ENCODE measurements at regions not wholly inside any gene's neighbourhood (a gene's known extent, or its start where the extent isn't known, plus 50 kb on each side); places are given as distances from the start of the nearest gene placed in this dataset.
A peak's percentile ranks its signal among the peaks of the same experiment; 100 is the strongest.

DNA sequence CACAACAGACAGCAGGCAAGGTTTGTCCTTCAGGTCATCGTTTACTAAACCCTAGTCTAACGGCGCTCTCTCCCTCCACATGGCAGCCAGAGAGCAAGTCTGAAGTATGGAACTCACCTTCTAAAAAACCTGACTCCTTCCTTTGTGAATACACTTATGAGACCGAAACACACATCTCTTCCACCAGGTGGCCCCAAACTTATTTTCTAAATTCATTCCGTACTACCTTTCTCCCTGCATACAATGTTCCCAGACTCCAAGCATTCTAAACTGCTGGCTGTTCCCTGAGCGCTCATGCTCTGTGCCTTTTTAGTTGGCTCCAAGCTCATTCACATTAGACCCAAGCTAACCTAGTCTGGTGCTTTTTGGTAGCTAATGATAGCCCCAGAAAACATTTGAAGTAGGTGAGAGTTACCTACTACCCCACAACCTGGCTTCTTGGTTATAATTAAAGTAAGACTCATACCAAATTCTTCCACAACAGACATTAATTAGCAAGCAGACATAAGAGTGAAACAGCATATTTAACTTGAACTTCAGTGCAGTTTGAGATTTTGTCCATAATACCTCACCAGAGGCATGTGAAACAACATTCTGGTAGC, 67.6 kb upstream of the DCLK2 start:
- BruUV-seq (replicated peaks) = no TSS peak
- intact Hi-C loops (cut with micrococcal nuclease; ENCODE audit: unreplicated experiment) (loop anchor here (1.0 kb wide), 1 partner anchor 199 kb away; no protein-coding TSS in a partner anchor), in situ Hi-C loops (cut with HindIII; ENCODE audit: extremely low pct_ligation_motif_present, low pct_unique_long_range_greater_than_20kb) (no loop called here)
- DNase-seq (ENCODE audit: low spot score) (peak; percentile 41), FAIRE-seq (peak; percentile 66), ATAC-seq (peak; percentile 90)
- no peak overlapping the region for H3K27ac ChIP-seq (ENCODE audit: extremely low read length, insufficient read depth, low read length)
- no peak overlapping the region for H3K9ac ChIP-seq (ENCODE audit: insufficient read depth, low read depth, low read length)
- no peaks in the 10 kb centered on the region for H4K20me1 ChIP-seq (ENCODE audit: insufficient read depth, low read length)
- ChIA-PET POLR2A (no interaction called here), CTCF (ENCODE audit: low intra/inter-chr PET ratio, low total read pairs) (interaction anchor here (1.1 to 2.1 kb wide), 2 partner anchors 199 to 232 kb away, joined by 3 to 19 read pairs; no protein-coding TSS in a partner anchor)
- no peaks in the 10 kb centered on the region; a peak in 1 of 5 replicates for H3K27me3 ChIP-seq (ENCODE audit: control insufficient read depth in 1 of 2, insufficient read depth in 2 of 2, low read length in 2 of 2)
- H3K36me3 ChIP-seq (replicated peaks in 1 of 2; ENCODE audit: control insufficient read depth in 1 of 2, insufficient read depth in 2 of 2, low read length in 2 of 2) = no peaks in the 10 kb centered on the region
- H3K4me1 ChIP-seq (ENCODE audit: insufficient read depth, low read length) = no peaks in the 10 kb centered on the region
- H3K79me2 ChIP-seq (ENCODE audit: insufficient read depth, low read length) = no peaks in the 10 kb centered on the region
- H3K4me3 ChIP-seq (replicated peaks in 1 of 3; ENCODE audit: insufficient read depth in 1 of 3, low read depth in 2 of 3, low read length in 3 of 3) = no peak overlapping the region
- H3K9me3 ChIP-seq (ENCODE audit: low read length) = no peaks in the 10 kb centered on the region
- 0% methylated on average over 5 of the region's 6 CpGs for WGBS (ENCODE audit: low lambda C conversion rate)
- H2AFZ ChIP-seq (ENCODE audit: low read length) = no peak overlapping the region
- H3K4me2 ChIP-seq (ENCODE audit: low read depth, low read length) = no peak overlapping the region
- TF ChIP-seq ZMAT3 (CRISPR knock-in tag; conservative IDR thresholded peaks at IDR 0.05) (no peak), SMC3 (IDR thresholded peaks at IDR 0.05; ENCODE audit: low read length) (peak; percentile 51), RAD21 (CRISPR knock-in tag; IDR thresholded peaks at IDR 0.05) (peak; percentile 42; the same call in 1 of the 2 replicates), ZNF562 (CRISPR knock-in tag; IDR thresholded peaks at IDR 0.05; ENCODE audit: borderline replicate concordance) (no peak), STAG1 (CRISPR knock-in tag; IDR thresholded peaks at IDR 0.05) (peak; percentile 69), KDM5A (IDR thresholded peaks at IDR 0.05; ENCODE audit: borderline replicate concordance, low read length) (no peak), TEAD3 (CRISPR knock-in tag; optimal IDR thresholded peaks at IDR 0.05; ENCODE audit: borderline replicate concordance) (peak; percentile 37), POLR2G (IDR thresholded peaks at IDR 0.05; ENCODE audit: low read depth, low read length) (no peak), ZNF326 (CRISPR knock-in tag; IDR thresholded peaks at IDR 0.05; ENCODE audit: borderline replicate concordance) (no peak)
- TF ChIP-seq, protein P1, sequence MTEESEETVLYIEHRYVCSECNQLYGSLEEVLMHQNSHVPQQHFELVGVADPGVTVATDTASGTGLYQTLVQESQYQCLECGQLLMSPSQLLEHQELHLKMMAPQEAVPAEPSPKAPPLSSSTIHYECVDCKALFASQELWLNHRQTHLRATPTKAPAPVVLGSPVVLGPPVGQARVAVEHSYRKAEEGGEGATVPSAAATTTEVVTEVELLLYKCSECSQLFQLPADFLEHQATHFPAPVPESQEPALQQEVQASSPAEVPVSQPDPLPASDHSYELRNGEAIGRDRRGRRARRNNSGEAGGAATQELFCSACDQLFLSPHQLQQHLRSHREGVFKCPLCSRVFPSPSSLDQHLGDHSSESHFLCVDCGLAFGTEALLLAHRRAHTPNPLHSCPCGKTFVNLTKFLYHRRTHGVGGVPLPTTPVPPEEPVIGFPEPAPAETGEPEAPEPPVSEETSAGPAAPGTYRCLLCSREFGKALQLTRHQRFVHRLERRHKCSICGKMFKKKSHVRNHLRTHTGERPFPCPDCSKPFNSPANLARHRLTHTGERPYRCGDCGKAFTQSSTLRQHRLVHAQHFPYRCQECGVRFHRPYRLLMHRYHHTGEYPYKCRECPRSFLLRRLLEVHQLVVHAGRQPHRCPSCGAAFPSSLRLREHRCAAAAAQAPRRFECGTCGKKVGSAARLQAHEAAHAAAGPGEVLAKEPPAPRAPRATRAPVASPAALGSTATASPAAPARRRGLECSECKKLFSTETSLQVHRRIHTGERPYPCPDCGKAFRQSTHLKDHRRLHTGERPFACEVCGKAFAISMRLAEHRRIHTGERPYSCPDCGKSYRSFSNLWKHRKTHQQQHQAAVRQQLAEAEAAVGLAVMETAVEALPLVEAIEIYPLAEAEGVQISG (CRISPR knock-in tag; IDR thresholded peaks at IDR 0.05) = no peak
- TF ChIP-seq, protein P2, sequence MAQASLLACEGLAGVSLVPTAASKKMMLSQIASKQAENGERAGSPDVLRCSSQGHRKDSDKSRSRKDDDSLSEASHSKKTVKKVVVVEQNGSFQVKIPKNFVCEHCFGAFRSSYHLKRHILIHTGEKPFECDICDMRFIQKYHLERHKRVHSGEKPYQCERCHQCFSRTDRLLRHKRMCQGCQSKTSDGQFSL (CRISPR knock-in tag; IDR thresholded peaks at IDR 0.05) = no peak
- TF ChIP-seq, protein P3, sequence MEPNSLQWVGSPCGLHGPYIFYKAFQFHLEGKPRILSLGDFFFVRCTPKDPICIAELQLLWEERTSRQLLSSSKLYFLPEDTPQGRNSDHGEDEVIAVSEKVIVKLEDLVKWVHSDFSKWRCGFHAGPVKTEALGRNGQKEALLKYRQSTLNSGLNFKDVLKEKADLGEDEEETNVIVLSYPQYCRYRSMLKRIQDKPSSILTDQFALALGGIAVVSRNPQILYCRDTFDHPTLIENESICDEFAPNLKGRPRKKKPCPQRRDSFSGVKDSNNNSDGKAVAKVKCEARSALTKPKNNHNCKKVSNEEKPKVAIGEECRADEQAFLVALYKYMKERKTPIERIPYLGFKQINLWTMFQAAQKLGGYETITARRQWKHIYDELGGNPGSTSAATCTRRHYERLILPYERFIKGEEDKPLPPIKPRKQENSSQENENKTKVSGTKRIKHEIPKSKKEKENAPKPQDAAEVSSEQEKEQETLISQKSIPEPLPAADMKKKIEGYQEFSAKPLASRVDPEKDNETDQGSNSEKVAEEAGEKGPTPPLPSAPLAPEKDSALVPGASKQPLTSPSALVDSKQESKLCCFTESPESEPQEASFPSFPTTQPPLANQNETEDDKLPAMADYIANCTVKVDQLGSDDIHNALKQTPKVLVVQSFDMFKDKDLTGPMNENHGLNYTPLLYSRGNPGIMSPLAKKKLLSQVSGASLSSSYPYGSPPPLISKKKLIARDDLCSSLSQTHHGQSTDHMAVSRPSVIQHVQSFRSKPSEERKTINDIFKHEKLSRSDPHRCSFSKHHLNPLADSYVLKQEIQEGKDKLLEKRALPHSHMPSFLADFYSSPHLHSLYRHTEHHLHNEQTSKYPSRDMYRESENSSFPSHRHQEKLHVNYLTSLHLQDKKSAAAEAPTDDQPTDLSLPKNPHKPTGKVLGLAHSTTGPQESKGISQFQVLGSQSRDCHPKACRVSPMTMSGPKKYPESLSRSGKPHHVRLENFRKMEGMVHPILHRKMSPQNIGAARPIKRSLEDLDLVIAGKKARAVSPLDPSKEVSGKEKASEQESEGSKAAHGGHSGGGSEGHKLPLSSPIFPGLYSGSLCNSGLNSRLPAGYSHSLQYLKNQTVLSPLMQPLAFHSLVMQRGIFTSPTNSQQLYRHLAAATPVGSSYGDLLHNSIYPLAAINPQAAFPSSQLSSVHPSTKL (CRISPR knock-in tag; IDR thresholded peaks at IDR 0.05) = no peak
